ENCODE measurements at regions not wholly inside any gene's neighbourhood (a gene's known extent, or its start where the extent isn't known, plus 50 kb on each side); places are given as distances from the start of the nearest gene placed in this dataset.

- Histone ChIP-seq H3K9me3 (ENCODE audit: low read length) (no peaks in the 10 kb centered on the region), H3K27me3 (ENCODE audit: control insufficient read depth in 1 of 2, insufficient read depth in 2 of 2, low read length in 2 of 2) (no peaks in the 10 kb centered on the region), H3K36me3 (ENCODE audit: insufficient read depth, low read length) (no peaks in the 10 kb centered on the region), H3K4me3 (ENCODE audit: low read depth in 1 of 2, low read length in 2 of 2) (no peak overlapping the region), H3K27ac (ENCODE audit: low read depth, low read length) (no peak overlapping the region), H3K9ac (ENCODE audit: low read length) (no peak overlapping the region), H3K4me1 (ENCODE audit: insufficient read depth, low read length) (no peaks in the 10 kb centered on the region)
Measured at GRCh38 chr10:94066411-94066810, 72.7 kb downstream of the PLCE1 start.

GRCh38 chr10:94069884-94070283, 76.2 kb downstream of the PLCE1 start:
- Histone ChIP-seq H3K27me3 (ENCODE audit: control insufficient read depth in 1 of 2, insufficient read depth in 2 of 2, low read length in 2 of 2) (no peaks in the 10 kb centered on the region), H3K9ac (ENCODE audit: low read length) (no peak overlapping the region), H3K4me3 (ENCODE audit: low read depth in 1 of 2, low read length in 2 of 2) (no peak overlapping the region), H3K9me3 (ENCODE audit: low read length) (no peaks in the 10 kb centered on the region), H3K27ac (ENCODE audit: low read depth, low read length) (no peak overlapping the region), H3K36me3 (ENCODE audit: insufficient read depth, low read length) (no peaks in the 10 kb centered on the region), H3K4me1 (ENCODE audit: insufficient read depth, low read length) (no peaks in the 10 kb centered on the region)

- H3K36me3 ChIP-seq (ENCODE audit: insufficient read depth, low read length), result no peaks in the 10 kb centered on the region
- no peak overlapping the region for H3K4me3 ChIP-seq (ENCODE audit: low read depth in 1 of 2, low read length in 2 of 2)
- H3K9me3 ChIP-seq (ENCODE audit: low read length), result no peaks in the 10 kb centered on the region
- H3K4me1 ChIP-seq (ENCODE audit: insufficient read depth, low read length), result peaks cover 20% of the 10 kb centered on the region
- H3K27ac ChIP-seq (ENCODE audit: low read depth, low read length), result no peak overlapping the region
- H3K9ac ChIP-seq (ENCODE audit: low read length), result no peak overlapping the region
- no peaks in the 10 kb centered on the region for H3K27me3 ChIP-seq (ENCODE audit: control insufficient read depth in 1 of 2, insufficient read depth in 2 of 2, low read length in 2 of 2)
Measured at GRCh38 chr10:94074462-94074861, 80.7 kb downstream of the PLCE1 start.

- peaks cover 20% of the 10 kb centered on the region for H3K4me1 ChIP-seq (ENCODE audit: insufficient read depth, low read length)
- no peaks in the 10 kb centered on the region for H3K9me3 ChIP-seq (ENCODE audit: low read length)
- H3K4me3 ChIP-seq (ENCODE audit: low read depth in 1 of 2, low read length in 2 of 2), result no peak overlapping the region
- no peaks in the 10 kb centered on the region for H3K36me3 ChIP-seq (ENCODE audit: insufficient read depth, low read length)
- H3K9ac ChIP-seq (ENCODE audit: low read length), result no peak overlapping the region
- no peaks in the 10 kb centered on the region for H3K27me3 ChIP-seq (ENCODE audit: control insufficient read depth in 1 of 2, insufficient read depth in 2 of 2, low read length in 2 of 2)
- no peak overlapping the region for H3K27ac ChIP-seq (ENCODE audit: low read depth, low read length)
Measured at GRCh38 chr10:94075506-94075905, 81.8 kb downstream of the PLCE1 start.

- Histone ChIP-seq H3K36me3 (ENCODE audit: insufficient read depth, low read length) (no peaks in the 10 kb centered on the region), H3K9ac (ENCODE audit: low read length) (no peak overlapping the region), H3K4me3 (ENCODE audit: low read depth in 1 of 2, low read length in 2 of 2) (no peak overlapping the region), H3K27me3 (ENCODE audit: control insufficient read depth in 1 of 2, insufficient read depth in 2 of 2, low read length in 2 of 2) (no peaks in the 10 kb centered on the region), H3K27ac (ENCODE audit: low read depth, low read length) (peak overlapping the region; percentile 7), H3K9me3 (ENCODE audit: low read length) (no peaks in the 10 kb centered on the region), H3K4me1 (ENCODE audit: insufficient read depth, low read length) (peaks cover 20% of the 10 kb centered on the region)
Measured at GRCh38 chr10:94076325-94076841, 82.7 kb downstream of the PLCE1 start.

- peaks cover 20% of the 10 kb centered on the region for H3K4me1 ChIP-seq (ENCODE audit: insufficient read depth, low read length)
- H3K27ac ChIP-seq (ENCODE audit: low read depth, low read length), result peak overlapping the region; percentile 16
- H3K9me3 ChIP-seq (ENCODE audit: low read length), result no peaks in the 10 kb centered on the region
- H3K36me3 ChIP-seq (ENCODE audit: insufficient read depth, low read length), result no peaks in the 10 kb centered on the region
- H3K4me3 ChIP-seq (ENCODE audit: low read depth in 1 of 2, low read length in 2 of 2), result no peak overlapping the region
- H3K9ac ChIP-seq (ENCODE audit: low read length), result no peak overlapping the region
- no peaks in the 10 kb centered on the region for H3K27me3 ChIP-seq (ENCODE audit: control insufficient read depth in 1 of 2, insufficient read depth in 2 of 2, low read length in 2 of 2)
Measured at GRCh38 chr10:94077042-94077441, 83.3 kb downstream of the PLCE1 start.

GRCh38 chr10:94080108-94080507, 86.4 kb downstream of the PLCE1 start:
- Histone ChIP-seq H3K36me3 (ENCODE audit: insufficient read depth, low read length) (no peaks in the 10 kb centered on the region), H3K9ac (ENCODE audit: low read length) (no peak overlapping the region), H3K4me1 (ENCODE audit: insufficient read depth, low read length) (peaks cover 20% of the 10 kb centered on the region), H3K27me3 (ENCODE audit: control insufficient read depth in 1 of 2, insufficient read depth in 2 of 2, low read length in 2 of 2) (no peaks in the 10 kb centered on the region), H3K27ac (ENCODE audit: low read depth, low read length) (no peak overlapping the region), H3K4me3 (ENCODE audit: low read depth in 1 of 2, low read length in 2 of 2) (no peak overlapping the region), H3K9me3 (ENCODE audit: low read length) (no peaks in the 10 kb centered on the region)

GRCh38 chr10:94083662-94084265, 90.0 kb downstream of the PLCE1 start:
- Histone ChIP-seq H3K27ac (ENCODE audit: low read depth, low read length) (no peak overlapping the region), H3K4me3 (ENCODE audit: low read depth in 1 of 2, low read length in 2 of 2) (no peak overlapping the region), H3K4me1 (ENCODE audit: insufficient read depth, low read length) (peaks cover 8% of the 10 kb centered on the region), H3K9ac (ENCODE audit: low read length) (no peak overlapping the region), H3K9me3 (ENCODE audit: low read length) (no peaks in the 10 kb centered on the region), H3K36me3 (ENCODE audit: insufficient read depth, low read length) (no peaks in the 10 kb centered on the region), H3K27me3 (ENCODE audit: control insufficient read depth in 1 of 2, insufficient read depth in 2 of 2, low read length in 2 of 2) (no peaks in the 10 kb centered on the region)

- no peak overlapping the region for H3K4me3 ChIP-seq (ENCODE audit: low read depth in 1 of 2, low read length in 2 of 2)
- H3K36me3 ChIP-seq (ENCODE audit: insufficient read depth, low read length), result no peaks in the 10 kb centered on the region
- H3K9ac ChIP-seq (ENCODE audit: low read length), result no peak overlapping the region
- peaks cover 14% of the 10 kb centered on the region for H3K4me1 ChIP-seq (ENCODE audit: insufficient read depth, low read length)
- H3K9me3 ChIP-seq (ENCODE audit: low read length), result no peaks in the 10 kb centered on the region
- no peak overlapping the region for H3K27ac ChIP-seq (ENCODE audit: low read depth, low read length)
- no peaks in the 10 kb centered on the region for H3K27me3 ChIP-seq (ENCODE audit: control insufficient read depth in 1 of 2, insufficient read depth in 2 of 2, low read length in 2 of 2)
Measured at GRCh38 chr10:94084344-94084743, 90.6 kb downstream of the PLCE1 start.

- H3K9me3 ChIP-seq (ENCODE audit: low read length), result no peaks in the 10 kb centered on the region
- H3K9ac ChIP-seq (ENCODE audit: low read length), result no peak overlapping the region
- no peak overlapping the region for H3K4me3 ChIP-seq (ENCODE audit: low read depth in 1 of 2, low read length in 2 of 2)
- H3K27me3 ChIP-seq (ENCODE audit: control insufficient read depth in 1 of 2, insufficient read depth in 2 of 2, low read length in 2 of 2), result no peaks in the 10 kb centered on the region
- no peak overlapping the region for H3K27ac ChIP-seq (ENCODE audit: low read depth, low read length)
- peaks cover 18% of the 10 kb centered on the region for H3K4me1 ChIP-seq (ENCODE audit: insufficient read depth, low read length)
- H3K36me3 ChIP-seq (ENCODE audit: insufficient read depth, low read length), result no peaks in the 10 kb centered on the region
Measured at GRCh38 chr10:94085288-94085687, 91.6 kb downstream of the PLCE1 start.

GRCh38 chr10:94085766-94086437, 92.2 kb downstream of the PLCE1 start:
- no peaks in the 10 kb centered on the region for H3K27me3 ChIP-seq (ENCODE audit: control insufficient read depth in 1 of 2, insufficient read depth in 2 of 2, low read length in 2 of 2)
- no peak overlapping the region for H3K27ac ChIP-seq (ENCODE audit: low read depth, low read length)
- no peak overlapping the region for H3K9ac ChIP-seq (ENCODE audit: low read length)
- H3K36me3 ChIP-seq (ENCODE audit: insufficient read depth, low read length), result no peaks in the 10 kb centered on the region
- no peaks in the 10 kb centered on the region for H3K9me3 ChIP-seq (ENCODE audit: low read length)
- no peak overlapping the region for H3K4me3 ChIP-seq (ENCODE audit: low read depth in 1 of 2, low read length in 2 of 2)
- H3K4me1 ChIP-seq (ENCODE audit: insufficient read depth, low read length), result peaks cover 19% of the 10 kb centered on the region

GRCh38 chr10:94088926-94089381, 95.2 kb downstream of the PLCE1 start:
- Histone ChIP-seq H3K27me3 (ENCODE audit: control insufficient read depth in 1 of 2, insufficient read depth in 2 of 2, low read length in 2 of 2) (no peaks in the 10 kb centered on the region), H3K4me3 (ENCODE audit: low read depth in 1 of 2, low read length in 2 of 2) (peak overlapping the region; percentile 9 to 10), H3K36me3 (ENCODE audit: insufficient read depth, low read length) (no peaks in the 10 kb centered on the region), H3K9ac (ENCODE audit: low read length) (no peak overlapping the region), H3K27ac (ENCODE audit: low read depth, low read length) (peak overlapping the region; percentile 26), H3K4me1 (ENCODE audit: insufficient read depth, low read length) (peaks cover 19% of the 10 kb centered on the region), H3K9me3 (ENCODE audit: low read length) (no peaks in the 10 kb centered on the region)

All from muscle layer of colon (tissue), 2 donors.